ENCODE measurements at regions not wholly inside any gene's neighbourhood (a gene's known extent, or its start where the extent isn't known, plus 50 kb on each side); places are given as distances from the start of the nearest gene placed in this dataset.
A peak's percentile ranks its signal among the peaks of the same experiment; 100 is the strongest.
"Not testable (repeated sequence)": the region's sequence is repeated elsewhere in the genome, so short reads cannot be mapped to it uniquely, and the experiment has no call there.

- DNase-seq (ENCODE audit: low read depth), result no peak
These were observed 172.3 kb downstream of the S1PR1 start for GRCh38 chr1:101409102-101409501.

GRCh38 chr1:101410048-101410878 is 173.4 kb downstream of the S1PR1 start:
- DNase-seq (ENCODE audit: low read depth), result no peak

- DNase-seq (ENCODE audit: low read depth), result no peak
These were observed 183.6 kb downstream of the S1PR1 start for GRCh38 chr1:101420406-101420805.

GRCh38 chr1:101428083-101428482 is 191.3 kb downstream of the S1PR1 start:
- DNase-seq (ENCODE audit: low read depth), result not testable (repeated sequence)

GRCh38 chr1:101428562-101428961 is 191.7 kb downstream of the S1PR1 start:
- DNase-seq (ENCODE audit: low read depth), result no peak

GRCh38 chr1:101431956-101432510 is 195.2 kb downstream of the S1PR1 start:
- DNase-seq (ENCODE audit: low read depth), result no peak

- no peak for DNase-seq (ENCODE audit: low read depth)
These were observed 199.2 kb downstream of the S1PR1 start for GRCh38 chr1:101435831-101436511.

GRCh38 chr1:101437800-101438199 is 201.0 kb downstream of the S1PR1 start:
- no peak for DNase-seq (ENCODE audit: low read depth)

GRCh38 chr1:101438359-101438758 is 201.5 kb downstream of the S1PR1 start:
- peak; percentile 5 for DNase-seq (ENCODE audit: low read depth)

- no peak for DNase-seq (ENCODE audit: low read depth)
These were observed 203.7 kb downstream of the S1PR1 start for GRCh38 chr1:101440485-101440884.

- DNase-seq (ENCODE audit: low read depth), result no peak
These were observed 207.6 kb downstream of the S1PR1 start for GRCh38 chr1:101444381-101444780.

GRCh38 chr1:101444873-101445618 is 208.2 kb downstream of the S1PR1 start:
- DNase-seq (ENCODE audit: low read depth), result no peak

- no peak for DNase-seq (ENCODE audit: low read depth)
These were observed 211.2 kb downstream of the S1PR1 start for GRCh38 chr1:101448018-101448417.

GRCh38 chr1:101450691-101451090 is 213.9 kb downstream of the S1PR1 start:
- not testable (repeated sequence) for DNase-seq (ENCODE audit: low read depth)

- DNase-seq (ENCODE audit: low read depth), result no peak
These were observed 215.1 kb downstream of the S1PR1 start for GRCh38 chr1:101451888-101452287.

- DNase-seq (ENCODE audit: low read depth), result no peak
These were observed 216.0 kb downstream of the S1PR1 start for GRCh38 chr1:101452825-101453224.

- DNase-seq (ENCODE audit: low read depth), result no peak
These were observed 217.0 kb downstream of the S1PR1 start for GRCh38 chr1:101453844-101454243.

GRCh38 chr1:101455166-101455565 is 218.3 kb downstream of the S1PR1 start:
- no peak for DNase-seq (ENCODE audit: low read depth)

- DNase-seq (ENCODE audit: low read depth), result no peak
These were observed 223.9 kb downstream of the S1PR1 start for GRCh38 chr1:101460739-101461138.

- DNase-seq (ENCODE audit: low read depth), result peak; percentile 28
These were observed 226.4 kb downstream of the S1PR1 start for GRCh38 chr1:101463195-101463594.

GRCh38 chr1:101465941-101466340 is 229.1 kb downstream of the S1PR1 start:
- DNase-seq (ENCODE audit: low read depth), result no peak

Data from myocyte (in vitro differentiated cells).